ENCODE measurements at regions not wholly inside any gene's neighbourhood (a gene's known extent, or its start where the extent isn't known, plus 50 kb on each side); places are given as distances from the start of the nearest gene placed in this dataset.
A peak's percentile ranks its signal among the peaks of the same experiment; 100 is the strongest.

GRCh38 chr9:91042541-91042940 is 240.9 kb downstream of the SYK start:
- no peak for ATAC-seq

- ATAC-seq, result no peak
Observed at GRCh38 chr9:91043056-91043810, 241.6 kb downstream of the SYK start.

- ATAC-seq, result no peak
Observed at GRCh38 chr9:91043811-91044175, 242.2 kb downstream of the SYK start.

GRCh38 chr9:91044354-91044753 is 242.7 kb downstream of the SYK start:
- ATAC-seq, result no peak

- no peak for ATAC-seq
Observed at GRCh38 chr9:91045041-91045440, 243.4 kb downstream of the SYK start.

GRCh38 chr9:91047529-91047928 is 245.9 kb downstream of the SYK start:
- ATAC-seq, result no peak

- no peak for ATAC-seq
Observed at GRCh38 chr9:91047993-91048607, 246.5 kb downstream of the SYK start.

GRCh38 chr9:91048749-91049148 is 247.1 kb downstream of the SYK start:
- no peak for ATAC-seq

- ATAC-seq, result no peak
Observed at GRCh38 chr9:91053824-91054223, 252.2 kb downstream of the SYK start.

- no peak for ATAC-seq
Observed at GRCh38 chr9:91055845-91056244, 254.2 kb downstream of the SYK start.

GRCh38 chr9:91056486-91056885 is 254.9 kb downstream of the SYK start:
- ATAC-seq, result no peak

- no peak for ATAC-seq
Observed at GRCh38 chr9:91056917-91057316, 255.3 kb downstream of the SYK start.

- peak; percentile 20 for ATAC-seq
Observed at GRCh38 chr9:91059713-91060112, 258.1 kb downstream of the SYK start.

- ATAC-seq, result peak; percentile 56
Observed at GRCh38 chr9:91060520-91061343, 259.1 kb downstream of the SYK start.

- no peak for ATAC-seq
Observed at GRCh38 chr9:91061506-91061905, 259.9 kb downstream of the SYK start.

- peak; percentile 9 for ATAC-seq
Observed at GRCh38 chr9:91062281-91062680, 260.7 kb downstream of the SYK start.

GRCh38 chr9:91063471-91063870 is 261.9 kb downstream of the SYK start:
- no peak for ATAC-seq

GRCh38 chr9:91065231-91066041 is 263.8 kb downstream of the SYK start:
- ATAC-seq, result no peak

- ATAC-seq, result no peak
Observed at GRCh38 chr9:91066042-91066415, 264.4 kb downstream of the SYK start.

- ATAC-seq, result no peak
Observed at GRCh38 chr9:91066856-91067255, 265.2 kb downstream of the SYK start.

GRCh38 chr9:91067306-91067860 is 265.8 kb downstream of the SYK start:
- no peak for ATAC-seq

- ATAC-seq, result no peak
Observed at GRCh38 chr9:91071184-91071990, 269.8 kb downstream of the SYK start.
